ENCODE measurements at regions not wholly inside any gene's neighbourhood (a gene's known extent, or its start where the extent isn't known, plus 50 kb on each side); places are given as distances from the start of the nearest gene placed in this dataset.
A peak's percentile ranks its signal among the peaks of the same experiment; 100 is the strongest.

GRCh38 chr10:94210440-94211168 is 152.1 kb downstream of the NOC3L start:
- no peaks in the 10 kb centered on the region for H3K27me3 ChIP-seq (replicated peaks; ENCODE audit: insufficient read depth)
- H4K20me1 ChIP-seq (ENCODE audit: insufficient read depth): no peaks in the 10 kb centered on the region
- no peaks in the 10 kb centered on the region for H3K36me3 ChIP-seq (ENCODE audit: low read depth)
- 82 to 83% methylated on average over 5 of the region's 5 CpGs for WGBS, 2 experiments (ENCODE audit: low coverage in 1 of 2, low lambda C conversion rate in 2 of 2, missing lambda C conversion rate in 2 of 2)
- no peak overlapping the region for H3K27ac ChIP-seq
- no peak overlapping the region for H2AFZ ChIP-seq
- H3K9ac ChIP-seq: no peak overlapping the region
- no peaks in the 10 kb centered on the region for H3K9me3 ChIP-seq (ENCODE audit: low read depth)
- TF ChIP-seq EZH2phosphoT487 (IDR thresholded peaks at IDR 0.05; ENCODE audit: insufficient read depth, low read depth) (no peak), EZH2 (IDR thresholded peaks at IDR 0.05; ENCODE audit: insufficient read depth, poor library complexity, severe bottlenecking) (no peak)
- H3K9me2 ChIP-seq (ENCODE audit: insufficient read depth): no peaks in the 10 kb centered on the region
- no peaks in the 10 kb centered on the region for H3F3A ChIP-seq (ENCODE audit: insufficient read depth)
- H3K4me1 ChIP-seq (ENCODE audit: insufficient read depth): 0 out of 2 replicates have a peak, but pooled peaks cover 6% of the 10 kb centered on the region
- no peak overlapping the region for H3K4me3 ChIP-seq
- DNase-seq: no peak
- H3K79me2 ChIP-seq (ENCODE audit: insufficient read depth): no peaks in the 10 kb centered on the region
- no peak overlapping the region for H3K4me2 ChIP-seq (ENCODE audit: unreplicated experiment)
- in situ Hi-C loops (cut with MboI): no loop called here

DNA sequence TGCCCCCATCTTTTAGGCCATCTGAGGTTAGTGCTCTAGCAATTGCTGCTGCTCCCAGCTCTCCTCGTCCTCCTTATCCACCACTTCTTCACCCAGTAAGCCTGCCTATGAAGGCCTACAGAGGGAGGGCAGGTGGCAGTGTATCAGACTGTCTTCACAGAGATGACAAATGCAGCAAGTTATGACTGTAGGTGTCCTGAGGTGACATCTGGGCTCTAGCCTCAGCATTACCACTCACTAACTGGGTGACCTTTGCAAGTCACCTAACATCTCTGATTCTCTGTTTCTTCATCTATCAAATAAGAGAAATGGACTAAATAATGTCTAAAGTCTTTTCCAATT is 151.6 kb downstream of the NOC3L start:
- no peak overlapping the region for H2AFZ ChIP-seq
- WGBS, 2 experiments (ENCODE audit: low coverage in 1 of 2, low lambda C conversion rate in 2 of 2, missing lambda C conversion rate in 2 of 2): 88 to 95% methylated on average over 1 of the region's 1 CpG
- no peak overlapping the region for H3K9ac ChIP-seq
- TF ChIP-seq EZH2phosphoT487 (IDR thresholded peaks at IDR 0.05; ENCODE audit: insufficient read depth, low read depth): no peak
- no peak for TF ChIP-seq EZH2 (IDR thresholded peaks at IDR 0.05; ENCODE audit: insufficient read depth, poor library complexity, severe bottlenecking)
- no peaks in the 10 kb centered on the region for H3F3A ChIP-seq (ENCODE audit: insufficient read depth)
- no peak overlapping the region for H3K4me3 ChIP-seq
- H3K9me2 ChIP-seq (ENCODE audit: insufficient read depth): no peaks in the 10 kb centered on the region
- DNase-seq: no peak
- H4K20me1 ChIP-seq (ENCODE audit: insufficient read depth): no peaks in the 10 kb centered on the region
- 0 out of 2 replicates have a peak, but pooled peaks cover 6% of the 10 kb centered on the region for H3K4me1 ChIP-seq (ENCODE audit: insufficient read depth)
- in situ Hi-C loops (cut with MboI): no loop called here
- H3K4me2 ChIP-seq (ENCODE audit: unreplicated experiment): no peak overlapping the region
- H3K27me3 ChIP-seq (replicated peaks; ENCODE audit: insufficient read depth): no peaks in the 10 kb centered on the region
- H3K27ac ChIP-seq: no peak overlapping the region
- H3K9me3 ChIP-seq (ENCODE audit: low read depth): no peaks in the 10 kb centered on the region
- H3K36me3 ChIP-seq (ENCODE audit: low read depth): no peaks in the 10 kb centered on the region
- no peaks in the 10 kb centered on the region for H3K79me2 ChIP-seq (ENCODE audit: insufficient read depth)

GRCh38 chr10:94213001-94213530 is 149.7 kb downstream of the NOC3L start:
- WGBS, 2 experiments (ENCODE audit: low coverage in 1 of 2, low lambda C conversion rate in 2 of 2, missing lambda C conversion rate in 2 of 2): 63 to 71% methylated on average over 2 of the region's 2 CpGs
- peaks cover 7% of the 10 kb centered on the region; the same call in 1 of the 2 replicates for H3K4me1 ChIP-seq (ENCODE audit: insufficient read depth)
- H4K20me1 ChIP-seq (ENCODE audit: insufficient read depth): no peaks in the 10 kb centered on the region
- TF ChIP-seq EZH2 (IDR thresholded peaks at IDR 0.05; ENCODE audit: insufficient read depth, poor library complexity, severe bottlenecking) (no peak), EZH2phosphoT487 (IDR thresholded peaks at IDR 0.05; ENCODE audit: insufficient read depth, low read depth) (no peak)
- peak; percentile 49 for DNase-seq
- no peaks in the 10 kb centered on the region for H3K27me3 ChIP-seq (replicated peaks; ENCODE audit: insufficient read depth)
- H3K9me2 ChIP-seq (ENCODE audit: insufficient read depth): no peaks in the 10 kb centered on the region
- H3K9ac ChIP-seq: no peak overlapping the region
- H3K36me3 ChIP-seq (ENCODE audit: low read depth): no peaks in the 10 kb centered on the region
- H2AFZ ChIP-seq: 0 out of 2 replicates have a peak overlapping the region, but pooled peaks have one; percentile 0
- H3K79me2 ChIP-seq (ENCODE audit: insufficient read depth): no peaks in the 10 kb centered on the region
- in situ Hi-C loops (cut with MboI): no loop called here
- no peak overlapping the region for H3K27ac ChIP-seq
- H3K4me2 ChIP-seq (ENCODE audit: unreplicated experiment): no peak overlapping the region
- no peak overlapping the region for H3K4me3 ChIP-seq
- H3F3A ChIP-seq (ENCODE audit: insufficient read depth): no peaks in the 10 kb centered on the region
- H3K9me3 ChIP-seq (ENCODE audit: low read depth): no peaks in the 10 kb centered on the region

- Histone ChIP-seq H3K27ac (no peak overlapping the region), H3K36me3 (ENCODE audit: low read depth) (no peaks in the 10 kb centered on the region), H3K9me3 (ENCODE audit: low read depth) (no peaks in the 10 kb centered on the region), H3K4me2 (ENCODE audit: unreplicated experiment) (no peak overlapping the region), H3K27me3 (replicated peaks; ENCODE audit: insufficient read depth) (no peaks in the 10 kb centered on the region), H3K9ac (no peak overlapping the region), H3K79me2 (ENCODE audit: insufficient read depth) (no peaks in the 10 kb centered on the region), H3K4me1 (ENCODE audit: insufficient read depth) (peaks cover 12% of the 10 kb centered on the region; the same call in 1 of the 2 replicates), H3K4me3 (no peak overlapping the region), H3F3A (ENCODE audit: insufficient read depth) (no peaks in the 10 kb centered on the region), H2AFZ (no peak overlapping the region), H4K20me1 (ENCODE audit: insufficient read depth) (no peaks in the 10 kb centered on the region), H3K9me2 (ENCODE audit: insufficient read depth) (no peaks in the 10 kb centered on the region)
- DNase-seq: no peak
- in situ Hi-C loops (cut with MboI): no loop called here
- TF ChIP-seq EZH2phosphoT487 (IDR thresholded peaks at IDR 0.05; ENCODE audit: insufficient read depth, low read depth): no peak
- no peak for TF ChIP-seq EZH2 (IDR thresholded peaks at IDR 0.05; ENCODE audit: insufficient read depth, poor library complexity, severe bottlenecking)
- WGBS, 2 experiments (ENCODE audit: low coverage in 1 of 2, low lambda C conversion rate in 2 of 2, missing lambda C conversion rate in 2 of 2): 85 to 88% methylated on average over 3 of the region's 3 CpGs
These were observed 148.8 kb downstream of the NOC3L start for GRCh38 chr10:94213980-94214379.

Data from GM23248 (cell line).